HEK293 (cell line): ENCODE measurements at regions not wholly inside any gene's neighbourhood (a gene's known extent, or its start where the extent isn't known, plus 50 kb on each side); places are given as distances from the start of the nearest gene placed in this dataset.

Experiments used
- HOXA7 ChIP-seq: sonication (generic); formaldehyde crosslinking; IDR thresholded peaks from 2 replicates; pipeline ENCODE4 v1.8.1; 2022; ENCODE audit warnings: missing genetic modification reagents, borderline replicate concordance
- TCF7L2 ChIP-seq: IDR thresholded peaks from 2 replicates; pipeline ENCODE4 v1.6.1; 2011; ENCODE audit warnings: low read depth, mild to moderate bottlenecking, inconsistent platforms, low read length, moderate library complexity, borderline replicate concordance
- YY1 ChIP-seq: fragments of 450-650 bp; formaldehyde crosslinking; IDR thresholded peaks from 2 replicates; pipeline ENCODE4 v1.5.1; 2018; ENCODE audit warnings: missing biosample characterization, missing genetic modification characterization
- ZNF274 ChIP-seq, 2 experiments: fragments of 200-500 bp in 1 of 2; fragments of 450-650 bp in 1 of 2; sonication (Bioruptor generic) in 1 of 2; formaldehyde crosslinking in 1 of 2; IDR thresholded peaks; 2 replicates each; pipeline versions ENCODE4 v1.5.1 to v1.6.1; 2014 to 2016; ENCODE audit warnings: borderline replicate concordance in 1 of 2, inconsistent platforms in 1 of 2, low read length in 1 of 2, missing biosample characterization in 1 of 2, missing genetic modification characterization in 1 of 2
- TF ChIP-seq, protein P1 (sequence below): fragments of 450-650 bp; formaldehyde crosslinking; IDR thresholded peaks from 2 replicates; pipeline ENCODE4 v1.5.1; 2016; ENCODE audit warnings: missing biosample characterization, missing genetic modification characterization
- TF ChIP-seq, protein P2 (sequence below): sonication (generic); formaldehyde crosslinking; IDR thresholded peaks from 2 replicates; pipeline ENCODE4 v1.8.1; 2022; ENCODE audit warnings: mild to moderate bottlenecking, moderate library complexity, missing genetic modification reagents
- TF ChIP-seq, protein P3 (sequence below): fragments of 450-650 bp; formaldehyde crosslinking; IDR thresholded peaks from 2 replicates; pipeline ENCODE4 v1.5.1; 2016; ENCODE audit warnings: missing biosample characterization, missing genetic modification characterization

DNA sequence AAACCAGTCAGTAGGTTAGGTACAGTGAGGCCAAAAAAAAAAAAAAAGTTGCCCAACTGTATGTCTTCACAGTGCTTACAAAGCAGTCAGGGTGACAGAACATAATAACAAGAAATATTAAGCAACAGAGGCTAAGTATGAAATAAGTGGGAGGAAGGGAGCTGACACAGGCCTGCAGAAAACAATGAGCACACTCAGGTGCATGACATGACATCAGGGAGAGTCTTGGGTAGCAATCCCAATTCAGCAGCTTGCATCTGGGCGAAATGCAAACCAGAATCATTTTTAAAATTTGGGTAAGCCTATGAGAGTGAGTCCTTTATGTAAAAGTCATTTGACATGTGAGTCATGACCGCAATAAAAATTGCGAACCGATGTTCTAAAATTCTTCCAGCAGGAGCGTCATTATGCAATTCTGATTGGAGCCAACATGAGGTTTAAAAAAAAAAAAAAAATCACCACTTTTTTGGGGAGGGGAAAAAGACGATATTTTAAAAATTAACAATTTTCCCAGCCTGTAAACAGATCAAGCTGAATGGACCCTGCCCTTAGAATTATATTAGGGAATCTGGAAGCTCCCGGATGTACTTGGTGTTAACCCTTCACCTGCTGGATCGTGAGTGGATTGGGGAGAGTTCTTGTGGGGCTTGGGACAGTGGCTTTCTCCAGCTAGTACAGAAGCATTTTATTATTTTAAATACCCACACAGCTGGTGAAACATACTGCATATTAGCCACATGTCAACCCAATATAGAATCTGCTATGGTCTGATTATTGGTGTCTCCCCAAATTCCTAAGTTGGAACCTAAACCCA, 127.9 kb downstream of the NPIPB5 start:
- TF ChIP-seq, protein P1, sequence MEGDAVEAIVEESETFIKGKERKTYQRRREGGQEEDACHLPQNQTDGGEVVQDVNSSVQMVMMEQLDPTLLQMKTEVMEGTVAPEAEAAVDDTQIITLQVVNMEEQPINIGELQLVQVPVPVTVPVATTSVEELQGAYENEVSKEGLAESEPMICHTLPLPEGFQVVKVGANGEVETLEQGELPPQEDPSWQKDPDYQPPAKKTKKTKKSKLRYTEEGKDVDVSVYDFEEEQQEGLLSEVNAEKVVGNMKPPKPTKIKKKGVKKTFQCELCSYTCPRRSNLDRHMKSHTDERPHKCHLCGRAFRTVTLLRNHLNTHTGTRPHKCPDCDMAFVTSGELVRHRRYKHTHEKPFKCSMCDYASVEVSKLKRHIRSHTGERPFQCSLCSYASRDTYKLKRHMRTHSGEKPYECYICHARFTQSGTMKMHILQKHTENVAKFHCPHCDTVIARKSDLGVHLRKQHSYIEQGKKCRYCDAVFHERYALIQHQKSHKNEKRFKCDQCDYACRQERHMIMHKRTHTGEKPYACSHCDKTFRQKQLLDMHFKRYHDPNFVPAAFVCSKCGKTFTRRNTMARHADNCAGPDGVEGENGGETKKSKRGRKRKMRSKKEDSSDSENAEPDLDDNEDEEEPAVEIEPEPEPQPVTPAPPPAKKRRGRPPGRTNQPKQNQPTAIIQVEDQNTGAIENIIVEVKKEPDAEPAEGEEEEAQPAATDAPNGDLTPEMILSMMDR: no peak
- TF ChIP-seq YY1 (tag by site-specific recombination): no peak
- TF ChIP-seq HOXA7 (CRISPR knock-in tag): no peak
- TF ChIP-seq, protein P2, sequence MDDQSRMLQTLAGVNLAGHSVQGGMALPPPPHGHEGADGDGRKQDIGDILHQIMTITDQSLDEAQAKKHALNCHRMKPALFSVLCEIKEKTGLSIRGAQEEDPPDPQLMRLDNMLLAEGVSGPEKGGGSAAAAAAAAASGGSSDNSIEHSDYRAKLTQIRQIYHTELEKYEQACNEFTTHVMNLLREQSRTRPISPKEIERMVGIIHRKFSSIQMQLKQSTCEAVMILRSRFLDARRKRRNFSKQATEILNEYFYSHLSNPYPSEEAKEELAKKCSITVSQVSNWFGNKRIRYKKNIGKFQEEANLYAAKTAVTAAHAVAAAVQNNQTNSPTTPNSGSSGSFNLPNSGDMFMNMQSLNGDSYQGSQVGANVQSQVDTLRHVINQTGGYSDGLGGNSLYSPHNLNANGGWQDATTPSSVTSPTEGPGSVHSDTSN (CRISPR knock-in tag): no peak
- no peak for TF ChIP-seq TCF7L2
- TF ChIP-seq ZNF274 (IDR thresholded peaks at IDR 0.05; ENCODE audit: low read length): no peak
- no peak for TF ChIP-seq ZNF274 (tag by site-specific recombination; IDR thresholded peaks at IDR 0.05; ENCODE audit: borderline replicate concordance)
- TF ChIP-seq, protein P3, sequence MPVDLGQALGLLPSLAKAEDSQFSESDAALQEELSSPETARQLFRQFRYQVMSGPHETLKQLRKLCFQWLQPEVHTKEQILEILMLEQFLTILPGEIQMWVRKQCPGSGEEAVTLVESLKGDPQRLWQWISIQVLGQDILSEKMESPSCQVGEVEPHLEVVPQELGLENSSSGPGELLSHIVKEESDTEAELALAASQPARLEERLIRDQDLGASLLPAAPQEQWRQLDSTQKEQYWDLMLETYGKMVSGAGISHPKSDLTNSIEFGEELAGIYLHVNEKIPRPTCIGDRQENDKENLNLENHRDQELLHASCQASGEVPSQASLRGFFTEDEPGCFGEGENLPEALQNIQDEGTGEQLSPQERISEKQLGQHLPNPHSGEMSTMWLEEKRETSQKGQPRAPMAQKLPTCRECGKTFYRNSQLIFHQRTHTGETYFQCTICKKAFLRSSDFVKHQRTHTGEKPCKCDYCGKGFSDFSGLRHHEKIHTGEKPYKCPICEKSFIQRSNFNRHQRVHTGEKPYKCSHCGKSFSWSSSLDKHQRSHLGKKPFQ (tag by site-specific recombination): no peak
